Neural cell (in vitro differentiated cells): ENCODE measurements at regions not wholly inside any gene's neighbourhood (a gene's known extent, or its start where the extent isn't known, plus 50 kb on each side); places are given as distances from the start of the nearest gene placed in this dataset.

Experiments used
- H2AFZ ChIP-seq: fragments of 200-600, 300-800 bp; sonication (generic), shearing (Covaris generic); 2 replicates; pipeline ENCODE4 v1.6.0; 2014; ENCODE audit warnings: low read depth, mild to moderate bottlenecking, antibody characterized with exemption, low read length, moderate library complexity
- H3F3A ChIP-seq: fragments of 200-600 bp; shearing (Covaris generic); 2 replicates; pipeline ENCODE4 v1.6.1; 2016; ENCODE audit warnings: mild to moderate bottlenecking, moderate library complexity, mixed read lengths, antibody characterized with exemption, low read length; ENCODE audit not compliant: insufficient read depth, poor library complexity, severe bottlenecking
- H3K27ac ChIP-seq: fragments of 200-600, 300-800 bp; sonication (generic), shearing (Covaris generic); 2 replicates; pipeline ENCODE4 v1.5.1; 2014; ENCODE audit warnings: mild to moderate bottlenecking, low read length, moderate library complexity
- H3K27me3 ChIP-seq: fragments of 300-800, 200-600 bp; sonication (generic), shearing (Covaris generic); 2 replicates; pipeline ENCODE4 v1.6.0; 2014; ENCODE audit warnings: mild to moderate bottlenecking, low read depth, low read length, moderate library complexity; ENCODE audit not compliant: insufficient read depth
- H3K36me3 ChIP-seq: fragments of 300-800, 200-600 bp; sonication (generic), shearing (Covaris generic); 2 replicates; pipeline ENCODE4 v1.5.1; 2014; ENCODE audit warnings: mild to moderate bottlenecking, antibody characterized with exemption, low read length, moderate library complexity; ENCODE audit not compliant: insufficient read depth
- H3K4me2 ChIP-seq: fragments of 300-800, 200-600 bp; sonication (generic), shearing (Covaris generic); 2 replicates; pipeline ENCODE4 v1.6.0; 2014; ENCODE audit warnings: mild to moderate bottlenecking, low read length
- H3K4me3 ChIP-seq: fragments of 300-800, 200-600 bp; sonication (generic), shearing (Covaris generic); 2 replicates; pipeline ENCODE4 v1.5.1; 2014; ENCODE audit warnings: mild to moderate bottlenecking, low read length, moderate library complexity
- H3K79me2 ChIP-seq: fragments of 200-600 bp; shearing (Covaris generic); replicated peaks from 2 replicates; pipeline ENCODE4 v1.6.0; 2014; ENCODE audit warnings: mild to moderate bottlenecking, low read length, moderate library complexity; ENCODE audit not compliant: insufficient read depth
- H3K9ac ChIP-seq: fragments of 300-800, 200-600 bp; sonication (generic), shearing (Covaris generic); 2 replicates; pipeline ENCODE4 v1.6.1; 2016; ENCODE audit warnings: mild to moderate bottlenecking, low read length, mixed read lengths
- H3K9me2 ChIP-seq: fragments of 200-600 bp; shearing (Covaris generic); 2 replicates; pipeline ENCODE4 v1.6.1; 2016; ENCODE audit warnings: mild to moderate bottlenecking, low read length, mixed read lengths; ENCODE audit not compliant: insufficient read depth
- H3K9me3 ChIP-seq: fragments of 200-600, 300-800 bp; sonication (generic), shearing (Covaris generic); 2 replicates; pipeline ENCODE4 v1.6.1; 2016; ENCODE audit warnings: mild to moderate bottlenecking, mixed run types, low read length, moderate library complexity, mixed read lengths
- H4K20me1 ChIP-seq: fragments of 200-600 bp; shearing (Covaris generic); 2 replicates; pipeline ENCODE4 v1.6.1; 2016; ENCODE audit warnings: mild to moderate bottlenecking, mixed run types; ENCODE audit not compliant: insufficient read depth
- EP300 ChIP-seq: fragments of 450-650 bp; conservative IDR thresholded peaks from 2 replicates; pipeline ENCODE4 v1.6.1; 2014; ENCODE audit warnings: antibody characterized with exemption, mild to moderate bottlenecking, moderate library complexity; ENCODE audit not compliant: poor library complexity, severe bottlenecking
- EZH2 ChIP-seq: fragments of 200-600, 300-800 bp; shearing (Covaris generic), sonication (generic); IDR thresholded peaks from 2 replicates; pipeline ENCODE4 v1.6.1; 2014; ENCODE audit warnings: antibody characterized with exemption, low read length, borderline replicate concordance, mild to moderate bottlenecking; ENCODE audit not compliant: insufficient read depth, poor library complexity, severe bottlenecking
- POLR2AphosphoS5 ChIP-seq: IDR thresholded peaks from 2 replicates; pipeline ENCODE4 v1.6.1; 2012
- RAD21 ChIP-seq: fragments of 450-650 bp; conservative IDR thresholded peaks from 2 replicates; pipeline ENCODE4 v1.6.1; 2014; ENCODE audit warnings: antibody characterized with exemption, mild to moderate bottlenecking, moderate library complexity
- REST ChIP-seq: IDR thresholded peaks from 2 replicates; pipeline ENCODE4 v1.6.1; 2012; ENCODE audit warnings: borderline replicate concordance
- SMC3 ChIP-seq: fragments of 450-650 bp; conservative IDR thresholded peaks from 2 replicates; pipeline ENCODE4 v1.6.1; 2014; ENCODE audit warnings: antibody characterized with exemption, mild to moderate bottlenecking, moderate library complexity; ENCODE audit not compliant: poor library complexity
- TAF1 ChIP-seq: IDR thresholded peaks from 2 replicates; pipeline ENCODE4 v1.6.1; 2012; ENCODE audit warnings: low read depth
- TF ChIP-seq, protein P1 (sequence below): fragments of 450-650 bp; IDR thresholded peaks from 2 replicates; pipeline ENCODE4 v1.5.1; 2014; ENCODE audit warnings: antibody characterized with exemption, mild to moderate bottlenecking, moderate library complexity; ENCODE audit not compliant: poor library complexity, severe bottlenecking

GRCh38 chr3:163548015-163548414 is 1530.3 kb downstream of the SI start:
- no peak for TF ChIP-seq REST
- no peak for TF ChIP-seq EZH2
- no peak for TF ChIP-seq SMC3
- no peak for TF ChIP-seq TAF1
- TF ChIP-seq EP300, result no peak
- no peak for TF ChIP-seq POLR2AphosphoS5
- TF ChIP-seq RAD21, result no peak
- TF ChIP-seq, protein P1, sequence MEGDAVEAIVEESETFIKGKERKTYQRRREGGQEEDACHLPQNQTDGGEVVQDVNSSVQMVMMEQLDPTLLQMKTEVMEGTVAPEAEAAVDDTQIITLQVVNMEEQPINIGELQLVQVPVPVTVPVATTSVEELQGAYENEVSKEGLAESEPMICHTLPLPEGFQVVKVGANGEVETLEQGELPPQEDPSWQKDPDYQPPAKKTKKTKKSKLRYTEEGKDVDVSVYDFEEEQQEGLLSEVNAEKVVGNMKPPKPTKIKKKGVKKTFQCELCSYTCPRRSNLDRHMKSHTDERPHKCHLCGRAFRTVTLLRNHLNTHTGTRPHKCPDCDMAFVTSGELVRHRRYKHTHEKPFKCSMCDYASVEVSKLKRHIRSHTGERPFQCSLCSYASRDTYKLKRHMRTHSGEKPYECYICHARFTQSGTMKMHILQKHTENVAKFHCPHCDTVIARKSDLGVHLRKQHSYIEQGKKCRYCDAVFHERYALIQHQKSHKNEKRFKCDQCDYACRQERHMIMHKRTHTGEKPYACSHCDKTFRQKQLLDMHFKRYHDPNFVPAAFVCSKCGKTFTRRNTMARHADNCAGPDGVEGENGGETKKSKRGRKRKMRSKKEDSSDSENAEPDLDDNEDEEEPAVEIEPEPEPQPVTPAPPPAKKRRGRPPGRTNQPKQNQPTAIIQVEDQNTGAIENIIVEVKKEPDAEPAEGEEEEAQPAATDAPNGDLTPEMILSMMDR, result no peak
- H3K27ac ChIP-seq, result no peak overlapping the region
- H3K9me2 ChIP-seq, result no peaks in the 10 kb centered on the region
- no peak overlapping the region for H3K9ac ChIP-seq
- H3F3A ChIP-seq, result no peaks in the 10 kb centered on the region
- H3K4me3 ChIP-seq, result no peak overlapping the region
- H4K20me1 ChIP-seq, result no peaks in the 10 kb centered on the region
- no peak overlapping the region for H2AFZ ChIP-seq
- no peaks in the 10 kb centered on the region for H3K36me3 ChIP-seq
- no peak overlapping the region for H3K4me2 ChIP-seq
- H3K9me3 ChIP-seq, result no peaks in the 10 kb centered on the region
- H3K79me2 ChIP-seq, result no peaks in the 10 kb centered on the region
- no peaks in the 10 kb centered on the region for H3K27me3 ChIP-seq

DNA sequence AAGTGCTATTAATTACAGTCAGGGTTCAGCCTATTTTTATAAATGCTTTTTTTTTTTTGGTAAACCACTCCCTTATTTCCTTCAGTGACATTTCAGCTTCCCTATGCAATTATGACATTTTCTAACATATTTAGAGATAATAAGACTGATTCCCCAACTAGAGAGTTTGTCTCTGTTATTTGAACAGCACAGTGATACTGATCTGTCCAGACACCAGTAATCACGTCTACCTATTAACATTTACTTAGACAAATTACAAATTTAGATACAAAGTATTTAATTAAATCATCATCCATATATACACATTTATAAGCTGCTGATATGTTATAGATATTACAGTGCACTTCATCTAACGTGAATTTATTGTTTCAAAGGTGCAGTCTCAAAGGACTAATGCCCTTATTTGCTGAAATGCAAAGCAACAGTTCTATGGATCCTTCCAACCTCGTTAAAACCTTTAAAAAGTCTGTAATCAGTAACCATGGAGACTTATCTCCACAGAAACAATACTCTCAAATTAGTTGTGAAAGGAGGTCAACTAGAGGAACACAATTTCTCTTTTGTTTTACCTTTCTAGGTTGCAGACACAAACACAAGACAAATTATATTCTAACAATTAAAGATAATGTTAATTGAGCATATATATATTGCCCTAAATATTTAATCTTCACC is 1531.1 kb downstream of the SI start:
- H3K9me2 ChIP-seq, result no peaks in the 10 kb centered on the region
- no peaks in the 10 kb centered on the region for H3K36me3 ChIP-seq
- no peaks in the 10 kb centered on the region for H4K20me1 ChIP-seq

More for the DNA sequence above, 1531.1 kb downstream of the SI start:
- no peak overlapping the region for H3K27ac ChIP-seq
- H3K9ac ChIP-seq, result no peak overlapping the region
- H3K4me3 ChIP-seq, result no peak overlapping the region
- H3K27me3 ChIP-seq, result no peaks in the 10 kb centered on the region
- H2AFZ ChIP-seq, result no peak overlapping the region
- H3K4me2 ChIP-seq, result no peak overlapping the region
- no peaks in the 10 kb centered on the region for H3K9me3 ChIP-seq
- H3K79me2 ChIP-seq, result no peaks in the 10 kb centered on the region
- no peaks in the 10 kb centered on the region for H3F3A ChIP-seq
- no peak for TF ChIP-seq TAF1
- no peak for TF ChIP-seq RAD21
- TF ChIP-seq, protein P1, result no peak
- no peak for TF ChIP-seq EZH2
